ENCODE measurements at regions not wholly inside any gene's neighbourhood (a gene's known extent, or its start where the extent isn't known, plus 50 kb on each side); places are given as distances from the start of the nearest gene placed in this dataset.

DNA sequence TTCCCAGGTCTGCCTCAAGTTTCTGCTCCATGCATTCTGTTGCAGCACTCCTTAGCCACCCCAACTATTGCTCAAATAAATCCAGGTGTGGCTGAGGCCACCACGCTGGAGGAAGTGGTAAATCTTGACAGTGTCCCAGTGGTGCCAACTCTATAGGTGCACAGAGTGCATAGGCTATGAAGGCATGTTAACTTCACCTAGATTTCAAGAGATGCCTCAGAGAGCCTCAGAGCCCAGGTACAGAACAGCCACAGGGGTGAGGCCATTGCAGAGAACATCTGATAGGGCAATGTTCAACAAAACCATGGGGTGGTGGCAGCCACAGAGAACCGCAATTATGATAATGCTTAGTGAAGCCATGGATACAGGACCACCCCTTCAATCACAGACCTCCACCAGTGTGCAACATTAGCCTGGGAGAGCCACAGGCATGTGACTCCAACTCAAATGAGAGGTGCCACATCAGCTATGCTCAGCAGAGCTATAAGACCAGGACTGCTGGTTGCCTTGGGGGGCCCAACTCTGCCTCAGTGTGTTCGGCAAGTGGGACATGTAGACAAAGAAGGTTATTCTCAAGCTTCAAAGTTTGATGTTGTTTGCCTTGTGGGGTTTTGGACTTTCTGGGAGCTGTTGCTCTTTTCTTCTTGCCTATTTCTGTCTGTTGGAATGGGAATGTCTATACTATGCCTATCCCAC is 468.7 kb downstream of the ANKRD50 start:
- TF ChIP-seq YY1 (IDR thresholded peaks at IDR 0.05; ENCODE audit: insufficient read depth, insufficient read length) (no peak), ZNF274 (IDR thresholded peaks at IDR 0.05; ENCODE audit: low read depth, low read length) (no peak)

Data from NT2/D1 (cell line).